Activated CD4-positive, CD25-positive, alpha-beta regulatory T cell treated with anti-CD3 and anti-CD28 coated beads, Interleukin-2, amount 50 U/mL, for 24 hours (primary cell): ENCODE measurements at regions not wholly inside any gene's neighbourhood (a gene's known extent, or its start where the extent isn't known, plus 50 kb on each side); places are given as distances from the start of the nearest gene placed in this dataset.
"Not testable (repeated sequence)": the region's sequence is repeated elsewhere in the genome, so short reads cannot be mapped to it uniquely, and the experiment has no call there.

Experiments used
- ATAC-seq, 2 donors: fragments of 150-1000 bp; cut with Tn5 transposase; one replicate each; pipeline ENCODE4 v1.10.0; 2021; ENCODE audit warnings: mild to moderate bottlenecking in 1 of 2, moderate library complexity in 1 of 2

DNA sequence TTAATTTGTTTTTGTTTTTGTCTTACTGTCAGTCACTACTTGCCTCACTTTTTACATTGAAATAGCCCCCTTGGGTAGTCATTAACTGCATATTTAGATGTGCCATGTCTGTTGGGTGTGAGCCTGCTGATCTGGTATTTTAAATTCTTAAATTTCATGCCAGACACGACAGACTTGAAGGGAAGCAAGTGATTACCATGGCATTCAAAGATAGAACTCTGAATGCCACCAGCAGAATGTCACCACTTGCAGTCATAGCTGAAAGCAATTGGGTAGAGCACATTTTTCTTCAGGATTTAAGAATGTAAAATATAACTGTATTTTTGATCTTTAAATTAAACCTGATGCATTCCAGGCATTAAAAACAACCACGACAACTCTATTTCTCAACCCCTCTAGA, 396.5 kb upstream of the ATP10A start:
- ATAC-seq = no peak

DNA sequence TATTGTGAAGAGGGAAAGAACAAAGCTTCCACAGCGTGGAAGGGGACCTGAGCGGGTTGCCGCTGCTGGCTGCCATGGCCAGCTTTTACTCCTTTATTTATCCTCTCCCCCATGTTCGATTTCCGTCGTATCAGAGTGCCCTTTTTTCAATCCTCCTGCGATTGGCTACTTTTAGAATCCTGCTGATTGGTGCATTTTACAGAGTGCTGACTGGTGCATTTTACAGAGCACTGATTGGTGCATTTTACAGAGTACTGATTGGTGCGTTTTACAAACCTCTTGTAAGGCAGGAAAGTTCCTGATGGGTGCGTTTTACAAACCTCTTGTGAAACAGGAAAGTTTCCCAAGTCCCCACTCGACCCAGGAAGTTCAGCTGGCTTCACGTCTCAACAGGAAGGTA, 381.7 kb upstream of the ATP10A start:
- ATAC-seq = not testable (repeated sequence)

DNA sequence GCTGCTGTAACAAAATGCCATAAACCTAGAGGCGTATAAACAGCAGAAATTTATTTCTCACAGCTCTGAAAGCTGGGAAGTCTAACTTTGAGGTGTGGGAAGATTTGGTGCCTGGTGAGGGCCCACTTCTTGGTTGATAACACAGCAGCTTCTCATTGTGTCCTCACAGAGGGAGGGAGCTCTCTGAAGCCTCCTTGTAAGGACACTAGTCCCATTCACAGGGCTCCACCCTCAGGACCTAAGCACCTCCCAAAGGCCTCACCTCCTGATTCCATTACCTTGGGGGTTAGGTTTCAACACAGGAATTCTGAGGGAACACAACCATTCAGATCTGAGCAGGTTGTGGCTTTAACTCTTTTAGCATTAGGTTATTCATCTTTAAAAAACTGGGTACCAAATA, 380.3 kb upstream of the ATP10A start:
- no peak for ATAC-seq

DNA sequence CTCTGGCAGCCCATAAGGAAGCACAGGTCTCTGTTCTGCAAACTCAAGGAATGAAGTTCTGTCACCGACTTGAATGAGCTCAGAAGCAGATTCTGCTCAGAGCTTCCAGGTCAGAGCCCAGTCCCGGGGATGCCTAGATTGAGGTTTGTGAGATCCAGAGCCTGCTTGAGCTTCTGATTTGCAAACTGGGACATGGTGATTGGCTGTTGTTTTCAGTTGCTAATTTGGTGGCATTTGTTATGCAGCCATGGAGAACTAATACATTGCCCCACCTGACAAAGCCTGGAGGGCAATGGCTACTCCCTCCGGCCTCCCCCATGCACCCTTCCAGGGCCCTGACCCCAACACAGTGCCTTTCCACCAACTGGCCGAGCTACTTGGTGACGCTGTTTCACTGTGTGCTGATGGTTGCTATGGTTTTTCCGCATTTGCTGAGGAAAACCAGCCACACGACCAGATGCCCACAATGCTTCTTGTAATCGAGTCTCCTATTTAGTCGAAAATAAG, 379.5 kb upstream of the ATP10A start:
- no peak for ATAC-seq

DNA sequence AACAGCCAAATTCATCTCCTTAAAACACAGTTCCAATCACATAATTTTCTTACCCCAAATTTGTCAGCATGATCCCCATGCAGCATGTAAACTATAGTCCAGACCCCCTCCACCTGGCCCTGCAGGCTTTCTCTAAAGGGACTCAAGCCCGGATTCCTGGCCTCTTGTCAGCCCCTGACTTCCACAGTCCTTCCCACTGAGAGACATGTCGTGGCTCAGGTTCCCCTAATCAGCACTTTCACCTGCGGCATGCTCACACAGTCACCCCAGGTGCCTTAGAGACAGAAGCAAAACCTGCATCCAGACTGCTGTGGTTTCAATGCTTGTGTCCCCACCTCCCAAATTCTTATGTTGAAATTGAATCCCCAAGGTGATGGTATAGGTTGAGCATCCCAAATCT, 372.7 kb upstream of the ATP10A start:
- ATAC-seq = no peak

DNA sequence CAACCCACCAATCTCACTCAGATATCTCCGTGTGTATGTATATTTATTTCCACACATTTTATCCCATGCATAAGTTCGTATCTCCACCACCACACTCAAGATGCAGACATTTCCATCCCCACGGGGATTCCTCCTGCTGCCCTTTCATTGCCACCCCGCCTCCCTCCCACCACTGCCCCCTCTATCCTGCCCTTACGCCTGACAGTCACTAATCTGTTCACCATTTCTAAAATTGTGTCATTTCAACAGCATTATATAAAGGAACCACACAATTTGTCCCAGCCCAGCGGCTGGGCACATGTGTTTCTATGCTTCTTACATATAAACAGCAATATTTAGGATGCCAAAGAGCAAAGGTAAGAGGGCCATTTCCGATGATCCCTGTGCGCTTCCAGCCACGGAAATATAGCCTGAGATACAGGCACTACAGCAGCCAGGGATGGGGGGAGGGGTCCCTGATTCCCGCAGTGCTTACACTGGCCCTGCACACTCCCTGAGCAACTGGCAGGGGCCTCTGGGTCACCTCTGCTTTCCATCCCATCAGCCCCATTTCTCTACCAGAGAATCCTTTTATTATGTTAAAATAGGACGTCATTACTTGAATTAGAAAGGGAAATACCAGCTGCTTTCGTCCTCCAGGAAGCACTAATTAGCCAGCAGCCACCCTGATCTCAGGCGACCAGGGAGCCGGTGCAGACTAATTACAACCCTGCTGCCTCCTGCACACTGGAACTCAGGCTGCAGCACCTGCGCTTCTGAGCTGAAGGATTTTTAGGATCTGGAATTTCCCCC, 372.0 kb upstream of the ATP10A start:
- ATAC-seq = no peak

DNA sequence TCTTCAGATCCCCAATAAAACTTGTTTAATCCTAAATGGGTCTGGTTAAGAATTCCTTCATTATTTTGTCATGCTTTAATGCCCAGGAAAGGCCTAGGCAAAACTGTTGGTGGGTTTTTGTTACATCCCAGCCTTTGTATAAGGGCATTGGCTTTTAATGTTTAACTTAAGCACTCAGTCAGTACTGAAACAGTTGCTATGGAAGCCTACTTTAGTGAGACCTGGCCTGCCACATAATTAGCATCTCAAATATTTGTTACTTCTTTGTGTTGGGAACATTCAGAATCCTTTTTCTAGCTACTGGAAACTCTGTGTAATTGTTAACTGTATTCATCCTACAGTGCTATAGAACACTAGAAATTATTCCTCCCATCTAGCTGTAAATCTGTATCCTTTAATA, 369.6 kb upstream of the ATP10A start:
- ATAC-seq = no peak

DNA sequence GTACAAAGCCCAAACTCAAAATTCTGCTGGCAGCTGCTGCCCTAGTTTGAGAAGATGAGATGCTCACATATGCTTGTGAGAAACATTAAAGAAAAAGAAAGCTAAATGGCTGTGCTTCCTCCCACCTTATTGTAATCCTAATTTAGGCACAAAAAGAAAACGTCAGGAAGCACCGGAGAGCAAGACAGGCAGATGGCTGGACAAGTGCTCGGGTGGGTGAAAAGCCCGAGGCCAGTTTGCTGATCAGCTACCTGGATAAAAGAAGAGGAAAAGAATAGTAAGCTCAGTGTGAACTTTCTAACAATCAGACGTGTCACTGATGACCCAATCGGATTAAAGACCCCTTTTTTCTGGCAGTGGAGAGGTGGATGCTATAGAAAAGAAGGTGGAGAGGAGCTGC, 368.0 kb upstream of the ATP10A start:
- no peak for ATAC-seq

GRCh38 chr15:26224266-26224665, 361.1 kb upstream of the ATP10A start:
- ATAC-seq = no peak

GRCh38 chr15:26223720-26224119, 360.6 kb upstream of the ATP10A start:
- no peak for ATAC-seq

DNA sequence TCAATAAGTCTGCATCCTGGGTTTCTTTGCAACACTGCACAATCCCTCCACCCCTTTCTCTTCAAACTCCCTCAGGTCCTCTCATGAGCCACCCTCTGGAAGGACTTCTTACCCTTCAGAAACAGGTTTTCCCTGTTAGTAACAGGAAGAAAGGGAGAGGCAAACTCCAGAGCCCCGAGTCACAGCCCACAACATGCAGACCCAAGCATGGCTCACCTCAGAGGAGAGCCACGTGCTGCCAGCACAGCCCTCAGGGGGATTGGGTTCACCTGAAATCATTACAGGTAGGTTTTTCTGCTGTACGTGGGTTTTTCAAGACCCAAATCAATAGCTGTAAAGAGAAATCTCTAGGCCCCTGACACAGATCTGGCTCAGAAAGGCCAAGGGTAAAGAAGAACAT, 359.7 kb upstream of the ATP10A start:
- no peak for ATAC-seq

DNA sequence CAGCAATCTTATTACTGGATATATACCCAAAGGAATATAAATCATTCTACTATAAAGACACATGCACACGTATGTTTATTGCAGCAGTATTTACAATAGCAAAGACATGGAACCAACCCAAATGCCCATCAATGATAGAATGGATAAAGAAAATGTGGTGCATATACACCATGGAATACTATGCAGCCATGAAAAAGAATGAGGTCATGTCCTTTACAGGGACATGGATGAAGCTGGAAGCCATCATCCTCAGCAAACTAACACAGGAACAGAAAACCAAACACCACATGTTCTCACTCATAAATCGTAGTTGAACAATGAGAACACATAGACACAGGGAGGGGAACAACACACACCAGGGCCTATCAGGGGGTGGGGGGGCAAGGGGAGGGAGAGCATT, 353.9 kb upstream of the ATP10A start:
- not testable (repeated sequence) for ATAC-seq

DNA sequence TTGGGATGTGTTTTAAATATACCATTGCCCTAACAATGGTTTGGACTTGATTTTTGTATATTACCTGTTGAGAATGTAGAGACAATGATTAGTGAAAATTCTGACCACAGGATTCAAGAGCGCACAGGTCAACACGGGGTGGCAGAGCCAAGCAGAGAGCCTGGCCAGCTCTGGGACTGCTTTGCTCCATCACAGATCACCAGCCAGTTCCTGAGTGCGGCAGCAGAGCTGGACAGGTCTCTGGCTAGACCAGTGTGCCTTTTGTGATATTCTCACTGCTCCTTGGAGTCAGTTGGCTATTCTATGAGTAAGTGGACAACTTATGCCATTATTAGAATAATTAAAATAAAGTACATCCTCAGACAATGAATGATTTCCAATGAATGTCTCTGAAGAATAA, 351.2 kb upstream of the ATP10A start:
- no peak for ATAC-seq

DNA sequence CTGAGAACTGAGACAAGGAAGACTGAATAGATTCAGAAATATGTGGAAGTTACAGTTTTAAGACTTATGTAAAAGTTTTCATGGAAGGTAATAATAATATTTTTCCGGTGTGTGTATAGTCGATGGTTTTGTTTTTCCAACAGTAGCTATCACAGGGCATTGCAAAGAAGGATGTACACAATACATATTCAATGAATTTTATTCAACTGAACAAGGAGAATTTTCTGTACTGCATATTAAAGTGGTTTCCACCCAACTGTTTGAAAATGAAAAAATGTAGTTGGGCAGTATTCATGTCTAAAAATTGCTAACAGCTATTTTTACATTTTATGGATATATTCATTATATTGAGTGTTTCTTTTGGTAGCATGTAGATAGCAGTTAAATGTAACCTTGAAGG, 350.3 kb upstream of the ATP10A start:
- no peak for ATAC-seq

DNA sequence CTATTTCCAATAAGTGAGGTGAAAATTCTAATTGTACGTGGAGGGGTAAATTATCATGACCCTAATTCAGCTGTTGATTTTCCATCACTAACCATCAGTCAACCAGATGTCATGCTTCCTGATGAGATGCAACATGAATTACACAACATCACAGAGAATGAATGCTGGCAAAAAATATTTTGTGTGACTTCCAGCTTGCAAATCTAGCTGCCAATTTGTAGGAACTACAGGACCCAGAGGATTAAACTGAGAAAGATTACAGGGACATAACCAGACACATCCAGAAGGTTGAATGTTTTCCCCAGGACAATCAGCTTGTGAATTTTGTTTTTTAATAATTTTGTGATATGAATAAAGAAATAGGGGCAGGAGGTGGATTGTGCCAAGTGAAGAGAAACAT, 349.0 kb upstream of the ATP10A start:
- ATAC-seq = no peak

DNA sequence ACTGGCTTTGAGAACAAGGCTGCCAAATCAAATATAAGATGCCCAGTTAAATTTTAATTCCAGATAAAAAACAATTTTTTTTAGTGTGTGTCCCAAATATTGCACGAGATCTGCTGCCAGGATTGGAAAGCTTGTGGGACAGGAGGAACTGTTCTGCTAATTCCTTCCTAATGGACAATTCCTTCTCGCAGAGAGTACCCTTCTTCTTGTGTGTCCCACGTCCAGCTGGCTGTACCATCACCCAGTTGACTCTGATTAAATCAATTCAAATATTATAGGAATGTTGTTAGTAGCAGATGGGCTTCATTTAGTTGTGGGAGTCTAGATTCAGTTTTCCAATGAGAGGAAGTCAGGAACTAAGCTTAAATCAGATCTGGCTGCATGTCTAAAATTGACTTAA, 347.9 kb upstream of the ATP10A start:
- ATAC-seq = no peak

- ATAC-seq = no peak
These were observed 338.2 kb upstream of the ATP10A start for GRCh38 chr15:26201177-26201858.

DNA sequence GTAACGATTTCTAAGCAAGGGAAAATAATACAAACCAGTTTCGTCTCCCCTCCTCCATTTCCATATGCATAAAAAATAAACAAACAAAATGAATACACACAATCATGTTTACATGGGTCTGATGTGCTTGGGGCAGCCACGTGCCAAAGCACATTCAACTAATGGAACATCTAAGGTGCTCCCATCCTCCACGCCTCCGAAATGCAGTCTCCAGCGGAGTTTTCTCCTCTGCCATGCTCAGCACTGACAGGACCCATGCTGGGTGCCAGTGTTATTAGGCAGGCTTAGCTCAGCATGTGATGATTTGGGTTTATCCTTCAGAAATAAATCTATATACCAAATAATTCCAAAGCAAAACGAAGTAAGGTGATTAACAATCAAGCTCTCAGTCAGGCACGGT, 337.3 kb upstream of the ATP10A start:
- no peak for ATAC-seq

DNA sequence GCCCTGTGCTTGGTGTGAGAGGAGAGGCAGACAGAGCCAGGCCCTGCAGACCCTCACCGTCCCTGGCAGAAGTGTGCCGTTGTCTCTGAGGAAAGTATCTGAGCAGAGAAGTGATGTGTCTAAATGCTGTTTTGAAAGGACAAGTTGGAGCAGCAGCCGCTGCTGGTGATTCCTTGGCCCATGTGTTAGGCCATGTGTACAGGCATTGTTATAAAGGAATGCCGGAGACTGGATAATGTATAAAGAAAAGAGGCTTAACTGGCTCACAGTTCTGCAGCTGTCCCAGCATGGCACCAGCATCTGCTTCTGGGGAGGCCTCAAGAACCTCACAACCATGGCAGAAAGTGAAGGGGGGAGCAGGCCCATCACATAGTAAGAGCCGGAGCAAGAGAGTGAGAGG, 334.6 kb upstream of the ATP10A start:
- ATAC-seq = no peak

- ATAC-seq = no peak
These were observed 333.9 kb upstream of the ATP10A start for GRCh38 chr15:26197060-26197459.

DNA sequence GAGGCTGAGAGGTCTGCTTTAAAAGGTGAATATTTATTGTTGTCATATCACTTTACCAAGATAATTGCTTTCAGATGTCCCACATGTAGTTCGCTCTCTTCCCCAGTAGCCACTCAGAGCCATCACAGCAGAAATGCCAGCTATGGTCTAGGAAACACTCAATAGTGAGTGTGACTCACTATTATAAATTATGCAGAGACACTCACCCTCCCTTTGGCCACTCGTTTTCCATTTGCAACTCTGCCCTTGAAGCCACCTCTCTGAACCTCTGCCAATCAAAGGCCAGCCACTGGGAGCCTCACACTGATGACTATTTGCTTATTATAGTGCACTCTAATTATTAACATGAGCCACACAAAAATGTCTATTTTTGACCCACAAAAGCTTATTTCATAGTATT, 328.1 kb upstream of the ATP10A start:
- no peak for ATAC-seq

- not testable (repeated sequence) for ATAC-seq
These were observed 323.0 kb upstream of the ATP10A start for GRCh38 chr15:26186138-26186537.

- no peak for ATAC-seq
These were observed 319.3 kb upstream of the ATP10A start for GRCh38 chr15:26182441-26182840.

- ATAC-seq = no peak
These were observed 316.8 kb upstream of the ATP10A start for GRCh38 chr15:26179906-26180305.
